ENCODE measurements at regions not wholly inside any gene's neighbourhood (a gene's known extent, or its start where the extent isn't known, plus 50 kb on each side); places are given as distances from the start of the nearest gene placed in this dataset.

- TF ChIP-seq POLR2A (IDR thresholded peaks at IDR 0.05; ENCODE audit: low read length): no peak
- TF ChIP-seq GATA1 (IDR thresholded peaks at IDR 0.05; ENCODE audit: low read depth, low read length): no peak
These were observed 93.1 kb upstream of the HEY2 start for GRCh38 chr6:125656287-125656870.
